Kidney (tissue), 13 donors: ENCODE measurements at regions not wholly inside any gene's neighbourhood (a gene's known extent, or its start where the extent isn't known, plus 50 kb on each side); places are given as distances from the start of the nearest gene placed in this dataset.

Experiments used
- DNase-seq, 5 donors: peaks; one replicate each; pipeline ENCODE4 v3.0.0-alpha.2; 2013 to 2020
- FAIRE-seq: peaks from 2 replicates; lab custom pipeline; 2012; peaks lifted over from hg19 to GRCh38; lab: Jason Lieb, UNC
- H3K27ac ChIP-seq, 2 donors: one replicate each; pipeline ENCODE4 v1.7.0; 2013; ENCODE audit warnings: low read depth in 2 of 2, low read length in 2 of 2, inconsistent platforms in 1 of 2
- H3K27me3 ChIP-seq: one replicate; pipeline ENCODE4 v1.7.1; 2013; ENCODE audit warnings: low read length, inconsistent platforms; ENCODE audit not compliant: control insufficient read depth, insufficient read depth
- H3K36me3 ChIP-seq, 3 donors: one replicate each; pipeline versions ENCODE4 v1.7.0 to v1.7.1; 2013; ENCODE audit warnings: low read length in 3 of 3, control low read depth in 1 of 3, inconsistent platforms in 1 of 3; ENCODE audit not compliant: insufficient read depth in 3 of 3, control insufficient read depth in 2 of 3
- H3K4me1 ChIP-seq, 3 donors: one replicate each; pipeline versions ENCODE4 v1.7.0 to v1.7.1; 2013; ENCODE audit warnings: low read length in 3 of 3, inconsistent platforms in 1 of 3, low read depth in 1 of 3; ENCODE audit not compliant: control insufficient read depth in 2 of 3, insufficient read depth in 2 of 3
- H3K4me3 ChIP-seq, 3 donors: one replicate each; pipeline versions ENCODE4 v1.7.0 to v1.8.1; 2013; ENCODE audit warnings: low read length in 3 of 3, control low read depth in 1 of 3, inconsistent platforms in 1 of 3
- H3K9ac ChIP-seq, 3 donors: one replicate each; pipeline versions ENCODE4 v1.7.0 to v1.7.1; 2013; ENCODE audit warnings: low read length in 3 of 3, control low read depth in 1 of 3, inconsistent platforms in 1 of 3
- H3K9me3 ChIP-seq, 3 donors: one replicate each; pipeline versions ENCODE4 v1.7.0 to v1.7.1; 2013; ENCODE audit warnings: low read length in 3 of 3, control low read depth in 1 of 3, inconsistent platforms in 1 of 3; ENCODE audit not compliant: control insufficient read depth in 2 of 3, insufficient read depth in 1 of 3
- CTCF ChIP-seq: IDR thresholded peaks from 3 replicates; pipeline ENCODE4 v1.5.1; 2012; ENCODE audit warnings: mild to moderate bottlenecking, moderate library complexity, borderline replicate concordance; ENCODE audit not compliant: insufficient read depth; ENCODE audit errors: extremely low read depth
- intact Hi-C: fragments of 100-400 bp; cut with DNase I; formaldehyde crosslinking; loops from one replicate; pipeline ENCODE4 v1.11.1; 2022
- donor health status: control.
- donor health status: control.
- donor health status: control.
- donor health status: control.
- donor health status: control.
- donor health status: DM: yes; HTN: yes; CAD: no.
- donor health status: Normal renal cell carcinoma (clear cell type).

GRCh38 chr13:53520132-53520531 lies 491.5 kb downstream of the OLFM4 start:
- H3K9me3 ChIP-seq = no peaks in the 10 kb centered on the region
- no peaks in the 10 kb centered on the region for H3K27me3 ChIP-seq
- TF ChIP-seq CTCF = no peak
- no peaks in the 10 kb centered on the region for H3K4me1 ChIP-seq
- intact Hi-C loops = no loop called here
- H3K4me3 ChIP-seq = no peak overlapping the region
- no peak for DNase-seq
- no peak for FAIRE-seq
- H3K9ac ChIP-seq = no peak overlapping the region
- H3K36me3 ChIP-seq = no peaks in the 10 kb centered on the region
- H3K27ac ChIP-seq = no peak overlapping the region

- DNase-seq (no peak), FAIRE-seq (no peak)
- no peak overlapping the region for H3K9ac ChIP-seq
- intact Hi-C loops = no loop called here
- H3K9me3 ChIP-seq = no peaks in the 10 kb centered on the region
- H3K4me3 ChIP-seq = no peak overlapping the region
- no peak overlapping the region for H3K27ac ChIP-seq
- TF ChIP-seq CTCF = no peak
- no peaks in the 10 kb centered on the region for H3K36me3 ChIP-seq
- H3K27me3 ChIP-seq = no peaks in the 10 kb centered on the region
- H3K4me1 ChIP-seq = no peaks in the 10 kb centered on the region
These were observed 493.4 kb downstream of the OLFM4 start for GRCh38 chr13:53522034-53522433.

- no peak for FAIRE-seq
- intact Hi-C loops = no loop called here
- H3K27me3 ChIP-seq = no peaks in the 10 kb centered on the region
- no peaks in the 10 kb centered on the region for H3K4me1 ChIP-seq
- H3K4me3 ChIP-seq = no peak overlapping the region
- no peak for DNase-seq
- no peak for TF ChIP-seq CTCF
- no peak overlapping the region for H3K27ac ChIP-seq
- no peaks in the 10 kb centered on the region for H3K9me3 ChIP-seq
- no peak overlapping the region for H3K9ac ChIP-seq
- H3K36me3 ChIP-seq = no peaks in the 10 kb centered on the region
These were observed 509.0 kb downstream of the OLFM4 start for GRCh38 chr13:53537586-53537985.

GRCh38 chr13:53545340-53545941 lies 516.8 kb downstream of the OLFM4 start:
- intact Hi-C loops = no loop called here
- Histone ChIP-seq H3K36me3 (no peaks in the 10 kb centered on the region), H3K27me3 (no peaks in the 10 kb centered on the region), H3K4me3 (no peak overlapping the region), H3K27ac (no peak overlapping the region), H3K4me1 (no peaks in the 10 kb centered on the region), H3K9ac (no peak overlapping the region), H3K9me3 (no peaks in the 10 kb centered on the region)
- TF ChIP-seq CTCF = no peak
- DNase-seq (peak in 1 of 5 donors; percentile 36), FAIRE-seq (no peak)
